Fibroblast of villous mesenchyme (primary cell): ENCODE measurements at regions not wholly inside any gene's neighbourhood (a gene's known extent, or its start where the extent isn't known, plus 50 kb on each side); places are given as distances from the start of the nearest gene placed in this dataset.

ENCODE experiments used
- DNase-seq: peaks from one replicate; pipeline ENCODE4 v3.0.0-alpha.2; 2010; ENCODE audit warnings: low read depth
- H3K4me3 ChIP-seq: 2 replicates; pipeline ENCODE4 v1.5.1; 2011; ENCODE audit warnings: low read depth, mild to moderate bottlenecking, low read length
- CTCF ChIP-seq: IDR thresholded peaks from 2 replicates; pipeline ENCODE4 v1.5.1; 2012; ENCODE audit warnings: low read depth, mild to moderate bottlenecking, low read length; ENCODE audit not compliant: insufficient read depth

DNA sequence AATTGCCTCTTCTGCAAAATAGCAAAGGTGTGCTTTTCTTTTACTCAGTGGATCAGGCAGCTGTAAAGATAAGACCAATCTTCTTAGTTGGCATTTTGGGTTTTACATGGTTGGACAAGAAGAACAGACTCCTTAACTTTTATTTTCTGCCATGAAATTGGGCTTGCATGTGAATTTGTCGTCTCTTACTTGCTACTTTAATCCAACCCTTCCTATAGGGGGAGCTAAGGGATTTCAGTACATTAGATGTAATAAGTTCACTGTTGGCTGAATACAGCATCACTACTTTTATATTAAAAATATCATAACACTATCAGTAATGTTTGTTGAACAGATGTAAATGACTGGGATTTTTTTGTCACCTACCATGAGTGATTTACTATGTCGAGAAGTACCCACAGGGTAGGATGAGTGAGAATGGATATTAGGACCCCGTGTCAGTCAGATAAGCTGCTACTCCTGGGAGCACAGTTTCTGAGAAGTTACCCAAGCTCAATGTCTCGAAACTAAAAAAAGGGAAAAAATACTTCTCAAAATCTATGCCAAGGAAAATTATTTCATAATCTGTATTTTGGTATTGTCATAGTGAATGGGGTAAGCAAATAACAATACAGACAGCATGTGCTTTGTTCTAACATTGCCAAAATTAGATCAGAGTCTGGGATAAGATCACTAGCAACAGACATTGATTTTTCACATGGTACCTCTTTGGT, 127.4 kb upstream of the AGR3 start:
- TF ChIP-seq CTCF: peak; percentile 42
- DNase-seq: peak; percentile 46
- H3K4me3 ChIP-seq: no peak overlapping the region

GRCh38 chr7:17009933-17010332, 128.2 kb upstream of the AGR3 start:
- H3K4me3 ChIP-seq: no peak overlapping the region
- no peak for TF ChIP-seq CTCF
- no peak for DNase-seq

- TF ChIP-seq CTCF: no peak
- H3K4me3 ChIP-seq: no peak overlapping the region
- DNase-seq: no peak
Observed at GRCh38 chr7:17010637-17011300, 129.0 kb upstream of the AGR3 start.

DNA sequence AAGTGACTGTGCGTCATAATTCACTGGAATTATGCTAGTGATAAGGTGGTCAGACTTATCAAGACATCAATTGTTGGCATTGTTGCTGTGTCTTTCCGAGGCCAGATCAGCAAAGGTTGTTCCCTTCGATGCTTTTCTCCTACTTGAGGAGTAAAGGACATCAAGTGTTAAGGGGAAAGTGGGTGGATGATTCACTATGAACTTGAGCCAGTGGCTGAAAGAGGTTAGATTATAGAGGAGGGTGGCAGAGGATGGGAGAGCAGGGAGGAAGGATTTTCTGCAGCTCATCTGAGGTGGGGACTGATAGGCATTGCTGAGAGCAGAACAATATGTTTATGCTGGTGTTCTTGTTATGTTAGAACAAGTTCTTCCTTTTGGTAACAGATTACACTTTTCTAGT, 131.4 kb upstream of the AGR3 start:
- no peak for TF ChIP-seq CTCF
- no peak for DNase-seq
- no peak overlapping the region for H3K4me3 ChIP-seq

DNA sequence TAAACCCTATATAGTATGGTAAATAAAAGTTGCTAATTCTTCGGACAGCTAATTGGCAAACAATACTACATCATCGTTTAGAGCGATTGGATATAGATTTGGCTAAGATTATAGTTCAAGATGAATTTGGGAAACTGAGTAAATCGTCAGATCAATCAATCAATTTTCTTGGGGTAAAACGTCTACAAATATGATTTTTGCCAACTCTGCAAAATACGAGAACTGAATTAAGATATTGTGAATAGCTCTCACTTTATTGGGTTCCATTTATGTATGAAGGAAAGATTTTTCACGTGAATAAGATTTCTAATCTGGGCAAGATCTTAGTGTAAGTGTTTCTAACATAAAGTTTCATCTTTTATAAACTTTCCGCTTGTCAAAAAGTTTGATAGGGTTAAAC, 132.9 kb upstream of the AGR3 start:
- TF ChIP-seq CTCF: no peak
- H3K4me3 ChIP-seq: no peak overlapping the region
- no peak for DNase-seq

DNA sequence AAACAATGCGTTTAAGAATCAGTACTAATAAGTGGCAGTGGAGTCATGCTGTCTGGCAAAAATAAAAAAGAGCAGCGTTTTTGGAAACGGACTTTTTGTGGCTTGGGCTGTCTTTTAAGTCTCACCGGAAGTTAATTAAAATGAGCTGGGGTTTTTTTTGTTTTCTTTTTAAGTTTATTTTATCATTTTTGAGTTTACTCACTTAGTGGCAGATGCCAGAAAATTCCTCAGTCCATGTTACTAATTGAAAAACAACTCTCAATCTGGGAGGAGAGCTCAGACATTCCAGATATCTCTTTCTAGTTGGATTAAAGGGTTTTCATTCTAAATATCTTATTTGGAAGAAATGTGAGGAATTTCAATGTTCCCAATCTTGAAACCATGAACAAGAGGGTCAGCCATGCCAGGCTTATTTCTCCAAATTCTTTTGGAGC, 133.8 kb upstream of the AGR3 start:
- no peak overlapping the region for H3K4me3 ChIP-seq
- no peak for TF ChIP-seq CTCF
- peak; percentile 22 for DNase-seq
